NAMALWA (cell line): ENCODE measurements at regions not wholly inside any gene's neighbourhood (a gene's known extent, or its start where the extent isn't known, plus 50 kb on each side); places are given as distances from the start of the nearest gene placed in this dataset.

Experiments
- DNase-seq: peaks from one replicate; pipeline ENCODE4 v3.0.0-alpha.2; 2015; ENCODE audit warnings: low spot score

GRCh38 chr5:142375944-142376411 is 51.2 kb upstream of the SPRY4 start:
- DNase-seq: no peak
